ENCODE measurements at regions not wholly inside any gene's neighbourhood (a gene's known extent, or its start where the extent isn't known, plus 50 kb on each side); places are given as distances from the start of the nearest gene placed in this dataset.

GRCh38 chr4:119682099-119682498 lies 53.5 kb upstream of the PDE5A start:
- H3K36me3 ChIP-seq (ENCODE audit: control insufficient read depth in 2 of 3, insufficient read depth in 3 of 3, low read length in 3 of 3): no peaks in the 10 kb centered on the region
- POLR2A ChIA-PET: no interaction called here
- Mint-ChIP-seq H3K4me1 (no peaks in the 10 kb centered on the region), H3K27me3 (peaks cover 0 to 24% (median 14%) of the 10 kb centered on the region in 5 donors), H3K27ac (no peak overlapping the region), H3K9me3 (peaks cover 0 to 3% (median 0%) of the 10 kb centered on the region in 11 donors), H3K4me3 (no peak overlapping the region), H3K36me3 (no peaks in the 10 kb centered on the region)
- H3K27me3 ChIP-seq (ENCODE audit: control insufficient read depth in 2 of 2, insufficient read depth in 2 of 2, low read length in 2 of 2): no peaks in the 10 kb centered on the region
- ATAC-seq: no peak
- H3K27ac ChIP-seq (ENCODE audit: low read depth, low read length): no peak overlapping the region
- no peaks in the 10 kb centered on the region for H3K9me3 ChIP-seq (ENCODE audit: control insufficient read depth in 2 of 3, low read length in 3 of 3)
- no peaks in the 10 kb centered on the region for H3K4me1 ChIP-seq (ENCODE audit: control insufficient read depth in 2 of 2, insufficient read depth in 2 of 2, low read length in 2 of 2)
- intact Hi-C loops (cut with micrococcal nuclease): no loop called here
- no peak overlapping the region for H3K4me3 ChIP-seq (ENCODE audit: low read length)
- no peak for DNase-seq
- CTCF ChIA-PET: no interaction called here

DNA sequence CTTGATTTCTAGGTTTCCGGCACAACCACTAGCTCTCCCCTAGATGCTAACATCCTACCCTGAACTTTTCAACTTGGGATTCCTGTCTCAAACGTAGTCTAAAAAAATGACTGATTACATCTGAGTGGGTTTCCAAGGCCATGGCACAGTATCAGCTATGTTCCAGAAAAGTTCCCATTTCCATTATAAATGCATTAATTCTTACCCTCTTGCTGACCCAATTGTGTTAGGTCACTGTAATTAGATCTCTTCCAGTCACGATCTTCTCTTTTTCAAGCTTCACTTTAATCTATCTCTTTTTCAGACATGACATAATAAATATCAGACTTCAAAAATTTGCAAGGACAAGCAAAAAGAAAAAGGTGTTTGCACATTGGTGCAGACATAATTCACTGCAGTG lies 50.6 kb upstream of the PDE5A start:
- H3K4me1 Mint-ChIP-seq: no peaks in the 10 kb centered on the region
- Histone ChIP-seq H3K9me3 (ENCODE audit: control insufficient read depth in 2 of 3, low read length in 3 of 3) (no peaks in the 10 kb centered on the region), H3K27me3 (ENCODE audit: control insufficient read depth in 2 of 2, insufficient read depth in 2 of 2, low read length in 2 of 2) (no peaks in the 10 kb centered on the region), H3K27ac (ENCODE audit: low read depth, low read length) (no peak overlapping the region), H3K4me3 (ENCODE audit: low read length) (no peak overlapping the region), H3K4me1 (ENCODE audit: control insufficient read depth in 2 of 2, insufficient read depth in 2 of 2, low read length in 2 of 2) (no peaks in the 10 kb centered on the region), H3K36me3 (ENCODE audit: control insufficient read depth in 2 of 3, insufficient read depth in 3 of 3, low read length in 3 of 3) (no peaks in the 10 kb centered on the region)
- ChIA-PET POLR2A (no interaction called here), CTCF (no interaction called here)
- H3K27ac Mint-ChIP-seq: no peak overlapping the region
- ATAC-seq: no peak
- no peak for DNase-seq
- no peak overlapping the region for H3K4me3 Mint-ChIP-seq
- intact Hi-C loops (cut with micrococcal nuclease): no loop called here
- no peaks in the 10 kb centered on the region for H3K9me3 Mint-ChIP-seq
- peaks cover 0 to 25% (median 14%) of the 10 kb centered on the region in 5 donors for H3K27me3 Mint-ChIP-seq
- H3K36me3 Mint-ChIP-seq: no peaks in the 10 kb centered on the region

GRCh38 chr4:119678761-119679160 lies 50.2 kb upstream of the PDE5A start:
- Histone ChIP-seq H3K4me3 (ENCODE audit: low read length) (no peak overlapping the region), H3K27ac (ENCODE audit: low read depth, low read length) (no peak overlapping the region), H3K27me3 (ENCODE audit: control insufficient read depth in 2 of 2, insufficient read depth in 2 of 2, low read length in 2 of 2) (no peaks in the 10 kb centered on the region), H3K36me3 (ENCODE audit: control insufficient read depth in 2 of 3, insufficient read depth in 3 of 3, low read length in 3 of 3) (no peaks in the 10 kb centered on the region), H3K4me1 (ENCODE audit: control insufficient read depth in 2 of 2, insufficient read depth in 2 of 2, low read length in 2 of 2) (no peaks in the 10 kb centered on the region), H3K9me3 (ENCODE audit: control insufficient read depth in 2 of 3, low read length in 3 of 3) (no peaks in the 10 kb centered on the region)
- H3K36me3 Mint-ChIP-seq: no peaks in the 10 kb centered on the region
- intact Hi-C loops (cut with micrococcal nuclease): no loop called here
- no peaks in the 10 kb centered on the region for H3K9me3 Mint-ChIP-seq
- ATAC-seq (no peak), DNase-seq (no peak)
- no peaks in the 10 kb centered on the region for H3K4me1 Mint-ChIP-seq
- no peak overlapping the region for H3K27ac Mint-ChIP-seq
- H3K4me3 Mint-ChIP-seq: no peak overlapping the region
- CTCF ChIA-PET: no interaction called here
- H3K27me3 Mint-ChIP-seq: peaks cover 0 to 25% (median 13%) of the 10 kb centered on the region in 5 donors
- POLR2A ChIA-PET: no interaction called here

Data from naive thymus-derived CD4-positive, alpha-beta T cell (primary cell).